Suprapubic skin (tissue), 4 donors: ENCODE measurements at regions not wholly inside any gene's neighbourhood (a gene's known extent, or its start where the extent isn't known, plus 50 kb on each side); places are given as distances from the start of the nearest gene placed in this dataset.

Source experiments
- POLR2A ChIP-seq, 2 donors: fragments of 450-650 bp; IDR thresholded peaks; one replicate each; pipeline ENCODE4 v1.6.1; 2017; ENCODE audit warnings: antibody characterized with exemption in 2 of 2, mild to moderate bottlenecking in 2 of 2, moderate library complexity in 2 of 2
- POLR2AphosphoS5 ChIP-seq, 3 donors: sonication (generic); formaldehyde crosslinking; IDR thresholded peaks; one replicate each; pipeline ENCODE4 v1.6.1; 2017; ENCODE audit warnings: antibody characterized with exemption in 3 of 3
- TF ChIP-seq, protein P1 (sequence below), 2 donors: fragments of 200-600 bp in 1 of 2; fragments of 450-650 bp in 1 of 2; sonication (generic) in 1 of 2; IDR thresholded peaks; one replicate each; pipeline ENCODE4 v1.5.1; 2016 to 2019; ENCODE audit warnings: antibody characterized with exemption in 2 of 2, mild to moderate bottlenecking in 1 of 2, moderate library complexity in 1 of 2

DNA sequence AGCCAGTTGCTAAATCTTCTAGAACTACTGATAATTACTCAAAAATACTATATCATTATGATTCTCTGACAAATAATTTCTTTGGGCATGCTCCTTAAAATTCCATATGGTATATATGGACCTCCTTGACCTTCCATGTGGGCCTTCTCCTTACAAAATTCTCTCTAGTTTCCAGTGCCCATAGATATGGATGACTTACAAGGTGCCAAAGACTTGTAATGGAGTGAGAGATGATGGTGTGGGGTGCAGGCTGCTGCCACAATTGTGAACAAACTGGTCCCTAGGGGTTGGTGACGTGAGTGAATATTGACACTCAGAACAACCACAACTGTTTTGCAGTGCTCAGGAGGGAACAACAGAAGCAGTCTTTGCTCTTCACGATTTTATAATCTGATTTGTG is 378.9 kb downstream of the SNAPC1 start:
- TF ChIP-seq, protein P1, sequence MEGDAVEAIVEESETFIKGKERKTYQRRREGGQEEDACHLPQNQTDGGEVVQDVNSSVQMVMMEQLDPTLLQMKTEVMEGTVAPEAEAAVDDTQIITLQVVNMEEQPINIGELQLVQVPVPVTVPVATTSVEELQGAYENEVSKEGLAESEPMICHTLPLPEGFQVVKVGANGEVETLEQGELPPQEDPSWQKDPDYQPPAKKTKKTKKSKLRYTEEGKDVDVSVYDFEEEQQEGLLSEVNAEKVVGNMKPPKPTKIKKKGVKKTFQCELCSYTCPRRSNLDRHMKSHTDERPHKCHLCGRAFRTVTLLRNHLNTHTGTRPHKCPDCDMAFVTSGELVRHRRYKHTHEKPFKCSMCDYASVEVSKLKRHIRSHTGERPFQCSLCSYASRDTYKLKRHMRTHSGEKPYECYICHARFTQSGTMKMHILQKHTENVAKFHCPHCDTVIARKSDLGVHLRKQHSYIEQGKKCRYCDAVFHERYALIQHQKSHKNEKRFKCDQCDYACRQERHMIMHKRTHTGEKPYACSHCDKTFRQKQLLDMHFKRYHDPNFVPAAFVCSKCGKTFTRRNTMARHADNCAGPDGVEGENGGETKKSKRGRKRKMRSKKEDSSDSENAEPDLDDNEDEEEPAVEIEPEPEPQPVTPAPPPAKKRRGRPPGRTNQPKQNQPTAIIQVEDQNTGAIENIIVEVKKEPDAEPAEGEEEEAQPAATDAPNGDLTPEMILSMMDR (IDR thresholded peaks at IDR 0.05): no peak
- TF ChIP-seq POLR2A (IDR thresholded peaks at IDR 0.05): no peak
- no peak for TF ChIP-seq POLR2AphosphoS5 (IDR thresholded peaks at IDR 0.05)
